SK-N-SH treated with all-trans-retinoic acid at 6 μM for 48 hours (cell line): ENCODE measurements at regions not wholly inside any gene's neighbourhood (a gene's known extent, or its start where the extent isn't known, plus 50 kb on each side); places are given as distances from the start of the nearest gene placed in this dataset.

Experiments
- RARB ChIP-seq: fragments of 250-450 bp; sonication (Bioruptor Pico); IDR thresholded peaks from 2 replicates; pipeline ENCODE4 v1.8.0; 2021; ENCODE audit warnings: mild to moderate bottlenecking, moderate library complexity
- ZC3H10 ChIP-seq: fragments of 250-450 bp; sonication (Bioruptor Pico); IDR thresholded peaks from 2 replicates; pipeline ENCODE4 v1.5.1; 2021; ENCODE audit warnings: mild to moderate bottlenecking, moderate library complexity
- ZFP3 ChIP-seq: fragments of 250-450 bp; sonication (Bioruptor Pico); IDR thresholded peaks from 2 replicates; pipeline ENCODE4 v1.5.0; 2020; ENCODE audit warnings: mild to moderate bottlenecking, moderate library complexity
- ZFP30 ChIP-seq: fragments of 450-650 bp; formaldehyde crosslinking; IDR thresholded peaks from 2 replicates; pipeline ENCODE4 v1.5.0; 2022; ENCODE audit warnings: mild to moderate bottlenecking, moderate library complexity
- ZNF565 ChIP-seq: fragments of 450-650 bp; formaldehyde crosslinking; conservative IDR thresholded peaks from 2 replicates; pipeline ENCODE4 v1.5.0; 2020; ENCODE audit warnings: low read depth, mild to moderate bottlenecking, moderate library complexity
- TF ChIP-seq, protein P1 (sequence below): fragments of 250-450 bp; sonication (Bioruptor Pico); IDR thresholded peaks from 2 replicates; pipeline ENCODE4 v1.5.0; 2020; ENCODE audit warnings: mild to moderate bottlenecking, moderate library complexity

- TF ChIP-seq, protein P1, sequence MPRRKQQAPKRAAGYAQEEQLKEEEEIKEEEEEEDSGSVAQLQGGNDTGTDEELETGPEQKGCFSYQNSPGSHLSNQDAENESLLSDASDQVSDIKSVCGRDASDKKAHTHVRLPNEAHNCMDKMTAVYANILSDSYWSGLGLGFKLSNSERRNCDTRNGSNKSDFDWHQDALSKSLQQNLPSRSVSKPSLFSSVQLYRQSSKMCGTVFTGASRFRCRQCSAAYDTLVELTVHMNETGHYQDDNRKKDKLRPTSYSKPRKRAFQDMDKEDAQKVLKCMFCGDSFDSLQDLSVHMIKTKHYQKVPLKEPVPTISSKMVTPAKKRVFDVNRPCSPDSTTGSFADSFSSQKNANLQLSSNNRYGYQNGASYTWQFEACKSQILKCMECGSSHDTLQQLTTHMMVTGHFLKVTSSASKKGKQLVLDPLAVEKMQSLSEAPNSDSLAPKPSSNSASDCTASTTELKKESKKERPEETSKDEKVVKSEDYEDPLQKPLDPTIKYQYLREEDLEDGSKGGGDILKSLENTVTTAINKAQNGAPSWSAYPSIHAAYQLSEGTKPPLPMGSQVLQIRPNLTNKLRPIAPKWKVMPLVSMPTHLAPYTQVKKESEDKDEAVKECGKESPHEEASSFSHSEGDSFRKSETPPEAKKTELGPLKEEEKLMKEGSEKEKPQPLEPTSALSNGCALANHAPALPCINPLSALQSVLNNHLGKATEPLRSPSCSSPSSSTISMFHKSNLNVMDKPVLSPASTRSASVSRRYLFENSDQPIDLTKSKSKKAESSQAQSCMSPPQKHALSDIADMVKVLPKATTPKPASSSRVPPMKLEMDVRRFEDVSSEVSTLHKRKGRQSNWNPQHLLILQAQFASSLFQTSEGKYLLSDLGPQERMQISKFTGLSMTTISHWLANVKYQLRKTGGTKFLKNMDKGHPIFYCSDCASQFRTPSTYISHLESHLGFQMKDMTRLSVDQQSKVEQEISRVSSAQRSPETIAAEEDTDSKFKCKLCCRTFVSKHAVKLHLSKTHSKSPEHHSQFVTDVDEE (CRISPR knock-in tag) = no peak
- TF ChIP-seq ZNF565 (CRISPR knock-in tag) (no peak), RARB (CRISPR knock-in tag) (no peak), ZFP30 (CRISPR knock-in tag) (no peak), ZFP3 (CRISPR knock-in tag) (no peak), ZC3H10 (CRISPR knock-in tag) (no peak)
These were observed 161.2 kb upstream of the GNAI1 start for GRCh38 chr7:79973455-79973854.
